ENCODE measurements at regions not wholly inside any gene's neighbourhood (a gene's known extent, or its start where the extent isn't known, plus 50 kb on each side); places are given as distances from the start of the nearest gene placed in this dataset.

GRCh38 chr12:115396567-115396966, 712.6 kb upstream of the TBX3 start:
- no peaks in the 10 kb centered on the region for H3K27me3 ChIP-seq (ENCODE audit: insufficient read depth, low read length)
- no peak overlapping the region for H3K4me3 ChIP-seq (ENCODE audit: low read depth, low read length)
- H3K4me1 ChIP-seq (ENCODE audit: control insufficient read depth in 1 of 2, insufficient read depth in 2 of 2, low read length in 2 of 2), result peaks cover 0 to 3% of the 10 kb centered on the region in 2 experiments
- no peak overlapping the region for H3K27ac ChIP-seq (ENCODE audit: low read depth, low read length)
- no peaks in the 10 kb centered on the region for H3K79me2 ChIP-seq (ENCODE audit: control insufficient read depth, insufficient read depth, low read length, poor library complexity)
- H3K9me3 ChIP-seq (ENCODE audit: insufficient read depth, low read depth, low read length), result no peaks in the 10 kb centered on the region
- no peak overlapping the region for H2AK5ac ChIP-seq (ENCODE audit: low read length)
- no peak overlapping the region for H2AFZ ChIP-seq (ENCODE audit: insufficient read depth, low read length, poor library complexity)
- H4K12ac ChIP-seq (ENCODE audit: low read depth, low read length), result no peak overlapping the region
- H4K91ac ChIP-seq (ENCODE audit: low read depth, low read length), result no peak overlapping the region
- H3K36me3 ChIP-seq (ENCODE audit: control insufficient read depth in 1 of 2, insufficient read depth in 2 of 2, low read length in 2 of 2), result no peaks in the 10 kb centered on the region
- H3K23ac ChIP-seq (ENCODE audit: low read length), result no peak overlapping the region
- no peak overlapping the region for H4K8ac ChIP-seq (ENCODE audit: low read depth, low read length)
- no peaks in the 10 kb centered on the region for H3K79me1 ChIP-seq (ENCODE audit: low read length)
- no peak overlapping the region for H2BK120ac ChIP-seq (ENCODE audit: insufficient read depth, low read length, poor library complexity)
- H3K14ac ChIP-seq (ENCODE audit: low read length), result no peak overlapping the region
- H3K4me2 ChIP-seq (ENCODE audit: low read length), result no peak overlapping the region
- no peak overlapping the region for H3K9ac ChIP-seq (ENCODE audit: low read length)
- no peak for DNase-seq
- H3K18ac ChIP-seq (ENCODE audit: low read length), result no peak overlapping the region
- no peak overlapping the region for H2BK12ac ChIP-seq (ENCODE audit: low read length)
- H3K4ac ChIP-seq (ENCODE audit: low read depth, low read length), result no peak overlapping the region
- H2BK5ac ChIP-seq (ENCODE audit: low read depth, low read length, poor library complexity), result no peak overlapping the region

GRCh38 chr12:115394496-115395220, 710.7 kb upstream of the TBX3 start:
- no peak overlapping the region for H2AK5ac ChIP-seq (ENCODE audit: low read length)
- H3K18ac ChIP-seq (ENCODE audit: low read length), result no peak overlapping the region
- H3K79me2 ChIP-seq (ENCODE audit: control insufficient read depth, insufficient read depth, low read length, poor library complexity), result no peaks in the 10 kb centered on the region
- no peaks in the 10 kb centered on the region for H3K27me3 ChIP-seq (ENCODE audit: insufficient read depth, low read length)
- no peaks in the 10 kb centered on the region for H3K36me3 ChIP-seq (ENCODE audit: control insufficient read depth in 1 of 2, insufficient read depth in 2 of 2, low read length in 2 of 2)
- H2AFZ ChIP-seq (ENCODE audit: insufficient read depth, low read length, poor library complexity), result no peak overlapping the region
- H3K4me3 ChIP-seq (ENCODE audit: low read depth, low read length), result no peak overlapping the region
- H2BK12ac ChIP-seq (ENCODE audit: low read length), result no peak overlapping the region
- no peak overlapping the region for H3K4ac ChIP-seq (ENCODE audit: low read depth, low read length)
- no peak overlapping the region for H2BK120ac ChIP-seq (ENCODE audit: insufficient read depth, low read length, poor library complexity)
- no peak overlapping the region for H3K14ac ChIP-seq (ENCODE audit: low read length)
- H3K9ac ChIP-seq (ENCODE audit: low read length), result no peak overlapping the region
- H4K8ac ChIP-seq (ENCODE audit: low read depth, low read length), result no peak overlapping the region
- no CpG with 5 or more reads among the region's 5 CpGs for WGBS (ENCODE audit: extremely low coverage, insufficient coverage, insufficient read length)
- H4K12ac ChIP-seq (ENCODE audit: low read depth, low read length), result no peak overlapping the region
- peaks cover 2% of the 10 kb centered on the region for H3K9me3 ChIP-seq (ENCODE audit: insufficient read depth, low read depth, low read length)
- no peak overlapping the region for H3K23ac ChIP-seq (ENCODE audit: low read length)
- H3K79me1 ChIP-seq (ENCODE audit: low read length), result no peaks in the 10 kb centered on the region
- no peak overlapping the region for H3K27ac ChIP-seq (ENCODE audit: low read depth, low read length)
- no peak overlapping the region for H2BK5ac ChIP-seq (ENCODE audit: low read depth, low read length, poor library complexity)
- H3K4me2 ChIP-seq (ENCODE audit: low read length), result no peak overlapping the region
- no peak overlapping the region for H4K91ac ChIP-seq (ENCODE audit: low read depth, low read length)
- no peak for DNase-seq
- peaks cover 0 to 3% of the 10 kb centered on the region in 2 experiments for H3K4me1 ChIP-seq (ENCODE audit: control insufficient read depth in 1 of 2, insufficient read depth in 2 of 2, low read length in 2 of 2)

GRCh38 chr12:115388139-115388538, 704.2 kb upstream of the TBX3 start:
- Histone ChIP-seq H2AK5ac (ENCODE audit: low read length) (no peak overlapping the region), H3K9ac (ENCODE audit: low read length) (no peak overlapping the region), H3K18ac (ENCODE audit: low read length) (no peak overlapping the region), H3K23ac (ENCODE audit: low read length) (no peak overlapping the region), H3K79me1 (ENCODE audit: low read length) (peaks cover 3% of the 10 kb centered on the region), H2AFZ (ENCODE audit: insufficient read depth, low read length, poor library complexity) (no peak overlapping the region), H2BK120ac (ENCODE audit: insufficient read depth, low read length, poor library complexity) (no peak overlapping the region), H4K91ac (ENCODE audit: low read depth, low read length) (no peak overlapping the region), H2BK5ac (ENCODE audit: low read depth, low read length, poor library complexity) (no peak overlapping the region), H3K27ac (ENCODE audit: low read depth, low read length) (no peak overlapping the region), H3K14ac (ENCODE audit: low read length) (no peak overlapping the region), H3K9me3 (ENCODE audit: insufficient read depth, low read depth, low read length) (peaks cover 4% of the 10 kb centered on the region), H4K8ac (ENCODE audit: low read depth, low read length) (no peak overlapping the region), H3K4ac (ENCODE audit: low read depth, low read length) (no peak overlapping the region), H4K12ac (ENCODE audit: low read depth, low read length) (no peak overlapping the region), H3K4me1 (ENCODE audit: control insufficient read depth in 1 of 2, insufficient read depth in 2 of 2, low read length in 2 of 2) (peaks cover 5 to 9% of the 10 kb centered on the region in 2 experiments), H3K4me2 (ENCODE audit: low read length) (no peak overlapping the region), H3K4me3 (ENCODE audit: low read depth, low read length) (no peak overlapping the region), H3K27me3 (ENCODE audit: insufficient read depth, low read length) (no peaks in the 10 kb centered on the region), H3K79me2 (ENCODE audit: control insufficient read depth, insufficient read depth, low read length, poor library complexity) (no peaks in the 10 kb centered on the region), H3K36me3 (ENCODE audit: control insufficient read depth in 1 of 2, insufficient read depth in 2 of 2, low read length in 2 of 2) (no peaks in the 10 kb centered on the region), H2BK12ac (ENCODE audit: low read length) (no peak overlapping the region)
- DNase-seq, result no peak
- no CpG with 5 or more reads among the region's 6 CpGs for WGBS (ENCODE audit: extremely low coverage, insufficient coverage, insufficient read length)

- no peaks in the 10 kb centered on the region for H3K27me3 ChIP-seq (ENCODE audit: insufficient read depth, low read length)
- no peak overlapping the region for H2AK5ac ChIP-seq (ENCODE audit: low read length)
- H3K23ac ChIP-seq (ENCODE audit: low read length), result no peak overlapping the region
- H2AFZ ChIP-seq (ENCODE audit: insufficient read depth, low read length, poor library complexity), result no peak overlapping the region
- peaks cover 4% of the 10 kb centered on the region for H3K9me3 ChIP-seq (ENCODE audit: insufficient read depth, low read depth, low read length)
- H4K8ac ChIP-seq (ENCODE audit: low read depth, low read length), result no peak overlapping the region
- H4K91ac ChIP-seq (ENCODE audit: low read depth, low read length), result no peak overlapping the region
- H3K4me1 ChIP-seq (ENCODE audit: control insufficient read depth in 1 of 2, insufficient read depth in 2 of 2, low read length in 2 of 2), result peaks cover 5 to 9% of the 10 kb centered on the region in 2 experiments
- no peak overlapping the region for H2BK12ac ChIP-seq (ENCODE audit: low read length)
- no peak overlapping the region for H3K4me3 ChIP-seq (ENCODE audit: low read depth, low read length)
- no peak overlapping the region for H4K12ac ChIP-seq (ENCODE audit: low read depth, low read length)
- H3K18ac ChIP-seq (ENCODE audit: low read length), result no peak overlapping the region
- no peak overlapping the region for H3K9ac ChIP-seq (ENCODE audit: low read length)
- H3K79me1 ChIP-seq (ENCODE audit: low read length), result peaks cover 3% of the 10 kb centered on the region
- H2BK5ac ChIP-seq (ENCODE audit: low read depth, low read length, poor library complexity), result no peak overlapping the region
- no peak overlapping the region for H3K4ac ChIP-seq (ENCODE audit: low read depth, low read length)
- H3K4me2 ChIP-seq (ENCODE audit: low read length), result no peak overlapping the region
- DNase-seq, result no peak
- no peaks in the 10 kb centered on the region for H3K36me3 ChIP-seq (ENCODE audit: control insufficient read depth in 1 of 2, insufficient read depth in 2 of 2, low read length in 2 of 2)
- no peaks in the 10 kb centered on the region for H3K79me2 ChIP-seq (ENCODE audit: control insufficient read depth, insufficient read depth, low read length, poor library complexity)
- WGBS (ENCODE audit: extremely low coverage, insufficient coverage, insufficient read length), result no CpG with 5 or more reads among the region's 5 CpGs
- H2BK120ac ChIP-seq (ENCODE audit: insufficient read depth, low read length, poor library complexity), result no peak overlapping the region
- no peak overlapping the region for H3K14ac ChIP-seq (ENCODE audit: low read length)
- H3K27ac ChIP-seq (ENCODE audit: low read depth, low read length), result no peak overlapping the region
Observed at GRCh38 chr12:115387467-115387901, 703.5 kb upstream of the TBX3 start.

All from trophoblast cell (in vitro differentiated cells and primary cell).